GM13977 (cell line): ENCODE measurements at regions not wholly inside any gene's neighbourhood (a gene's known extent, or its start where the extent isn't known, plus 50 kb on each side); places are given as distances from the start of the nearest gene placed in this dataset.

ENCODE experiments used
- DNase-seq: peaks from one replicate; pipeline ENCODE4 v3.0.0; 2012; ENCODE audit warnings: low spot score
- CTCF ChIP-seq: IDR thresholded peaks from 2 replicates; pipeline ENCODE4 v1.5.1; 2012; ENCODE audit warnings: mild to moderate bottlenecking, control low read depth; ENCODE audit not compliant: insufficient read depth; ENCODE audit errors: extremely low read depth, missing control alignments
- in situ Hi-C: fragments of 300-500 bp; cut with MboI; formaldehyde crosslinking; loops from one replicate; pipeline ENCODE4 v1.12.0; 2022; ENCODE audit warnings: low sequenced_read_pairs, low pct_unique_long_range_greater_than_20kb, mixed read lengths, inconsistent platforms; ENCODE audit not compliant: unreplicated experiment

DNA sequence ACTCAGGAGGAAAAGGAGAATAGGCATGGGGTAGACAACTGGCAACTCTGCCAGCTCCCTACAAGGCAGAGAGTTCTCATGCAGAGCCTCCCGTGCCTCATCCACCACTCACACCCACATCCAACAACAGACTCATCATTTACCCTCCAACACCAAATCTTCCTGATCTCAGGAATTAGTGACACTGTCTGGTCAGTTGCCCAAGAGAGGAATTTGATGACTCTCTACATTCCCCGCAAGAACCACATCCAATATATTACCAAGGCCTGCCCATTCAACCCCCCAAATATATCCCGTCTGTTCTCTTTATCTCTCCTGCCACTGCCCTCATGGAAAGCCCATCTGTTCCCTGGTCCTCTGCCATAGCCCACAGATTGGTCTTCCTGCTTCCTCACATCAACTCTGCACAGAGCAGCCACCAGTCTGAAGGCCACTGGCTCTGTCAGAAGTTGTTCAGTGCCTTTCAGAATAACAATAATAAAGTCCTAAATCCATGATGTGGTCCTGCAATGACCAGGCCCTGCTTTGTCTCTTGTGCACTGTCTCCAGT lies 57.5 kb upstream of the CD82 start:
- in situ Hi-C loops: no loop called here
- DNase-seq: no peak
- TF ChIP-seq CTCF: no peak

DNA sequence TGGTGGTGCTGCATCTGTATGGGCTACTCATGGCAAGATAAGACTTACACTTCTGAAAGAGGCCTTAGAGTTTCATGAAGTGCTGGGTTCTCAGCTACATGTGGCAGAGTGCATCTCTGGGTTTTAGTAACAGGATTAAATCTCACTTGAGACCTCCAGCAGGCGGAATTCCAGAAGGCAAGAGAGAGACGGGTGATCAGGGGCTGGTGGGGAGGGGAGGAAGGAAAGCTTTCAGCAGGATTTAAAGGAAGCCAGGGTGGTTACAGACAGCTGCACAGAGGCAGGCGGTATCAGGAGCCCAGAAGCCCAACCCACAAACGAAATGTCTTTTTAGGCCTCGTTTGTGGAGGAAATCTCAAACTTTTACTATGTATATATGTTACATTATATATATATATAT lies 56.2 kb upstream of the CD82 start:
- in situ Hi-C loops: no loop called here
- no peak for TF ChIP-seq CTCF
- DNase-seq: no peak

- TF ChIP-seq CTCF: no peak
- no peak for DNase-seq
- in situ Hi-C loops: no loop called here
These were observed 55.1 kb upstream of the CD82 start for GRCh38 chr11:44510372-44510771.

- no peak for DNase-seq
- in situ Hi-C loops: no loop called here
- TF ChIP-seq CTCF: no peak
These were observed 52.6 kb upstream of the CD82 start for GRCh38 chr11:44512818-44513217.

DNA sequence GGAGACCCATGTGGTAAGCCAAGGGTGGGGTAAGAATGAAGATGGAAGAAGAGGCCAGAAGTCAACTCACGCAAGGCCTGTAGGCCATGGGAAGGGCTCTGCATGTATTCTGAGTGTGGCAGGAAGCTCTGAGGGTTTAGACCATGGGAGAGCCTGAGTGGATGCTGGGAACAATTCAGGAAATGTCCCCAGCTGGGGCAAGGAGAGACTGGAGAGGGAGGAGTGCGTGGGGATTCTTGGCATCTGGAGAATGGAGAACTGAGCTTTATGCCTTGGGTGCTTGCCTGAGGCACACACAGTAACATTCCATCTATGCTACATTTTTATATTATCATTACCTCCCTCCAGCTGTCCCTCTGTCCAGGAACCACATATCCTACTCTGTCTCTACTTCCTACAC lies 50.4 kb upstream of the CD82 start:
- in situ Hi-C loops: no loop called here

More for the DNA sequence above, 50.4 kb upstream of the CD82 start:
- no peak for TF ChIP-seq CTCF
- DNase-seq: no peak
